Activated B cell treated with CpG ODN at 0.5 μM for 24 hours (primary cell): ENCODE measurements at regions not wholly inside any gene's neighbourhood (a gene's known extent, or its start where the extent isn't known, plus 50 kb on each side); places are given as distances from the start of the nearest gene placed in this dataset.

Experiments
- ATAC-seq: fragments of 200-7000 bp; cut with Tn5 transposase; one replicate; pipeline ENCODE4 v1.10.0; 2021; ENCODE audit warnings: low read depth, mild to moderate bottlenecking, moderate library complexity
- CTCF ChIA-PET: fragments of 350-600 bp; sonication (Branson Sonifier 250); formaldehyde crosslinking; loops from one replicate; lab custom pipeline; 2021; ENCODE audit warnings: antibody characterized with exemption; lab: Charles Lee
- POLR2A ChIA-PET: fragments of 350-600 bp; sonication (Branson Sonifier 250); formaldehyde crosslinking; loops from one replicate; lab custom pipeline; 2021; ENCODE audit warnings: antibody characterized with exemption; lab: Charles Lee
- DNase-seq: peaks from one replicate; pipeline ENCODE4 v3.0.0; 2022
- H3K27ac Mint-ChIP-seq: one replicate; pipeline ENCODE4 v1.8.0; 2020; ENCODE audit warnings: mixed read lengths
- H3K27me3 Mint-ChIP-seq: one replicate; pipeline ENCODE4 v1.8.0; 2021; ENCODE audit warnings: mixed read lengths
- H3K36me3 Mint-ChIP-seq: one replicate; pipeline ENCODE4 v1.8.0; 2021; ENCODE audit warnings: low read depth, mixed read lengths
- H3K4me1 Mint-ChIP-seq: one replicate; pipeline ENCODE4 v1.8.0; 2021; ENCODE audit warnings: mixed read lengths
- H3K4me3 Mint-ChIP-seq: one replicate; pipeline ENCODE4 v1.8.0; 2020; ENCODE audit warnings: mild to moderate bottlenecking, mixed read lengths
- H3K9me3 Mint-ChIP-seq: one replicate; pipeline ENCODE4 v1.8.0; 2020; ENCODE audit warnings: mixed read lengths
- CTCF ChIP-seq: fragments of 200-600 bp; IDR thresholded peaks from one replicate; pipeline ENCODE4 v1.8.0; 2022; ENCODE audit warnings: antibody characterized with exemption, mild to moderate bottlenecking
- intact Hi-C: fragments of 100-400 bp; cut with micrococcal nuclease; formaldehyde crosslinking; loops from one replicate; pipeline ENCODE4 v1.15.1; 2024

GRCh38 chr4:57442241-57442640 lies 332.1 kb upstream of the IGFBP7 start:
- intact Hi-C loops, result no loop called here
- no peaks in the 10 kb centered on the region for H3K36me3 Mint-ChIP-seq
- H3K4me1 Mint-ChIP-seq, result no peaks in the 10 kb centered on the region
- POLR2A ChIA-PET, result no interaction called here
- CTCF ChIA-PET, result no interaction called here
- no peak overlapping the region for H3K27ac Mint-ChIP-seq
- no peaks in the 10 kb centered on the region for H3K9me3 Mint-ChIP-seq
- H3K4me3 Mint-ChIP-seq, result no peak overlapping the region
- no peak for TF ChIP-seq CTCF
- no peak for DNase-seq
- ATAC-seq, result no peak
- no peaks in the 10 kb centered on the region for H3K27me3 Mint-ChIP-seq

GRCh38 chr4:57437649-57438048 lies 327.5 kb upstream of the IGFBP7 start:
- H3K27ac Mint-ChIP-seq, result no peak overlapping the region
- TF ChIP-seq CTCF, result no peak
- intact Hi-C loops, result no loop called here
- ATAC-seq (no peak), DNase-seq (no peak)
- CTCF ChIA-PET, result no interaction called here
- POLR2A ChIA-PET, result no interaction called here
- no peaks in the 10 kb centered on the region for H3K27me3 Mint-ChIP-seq
- no peaks in the 10 kb centered on the region for H3K9me3 Mint-ChIP-seq
- H3K4me3 Mint-ChIP-seq, result no peak overlapping the region
- H3K36me3 Mint-ChIP-seq, result no peaks in the 10 kb centered on the region
- H3K4me1 Mint-ChIP-seq, result no peaks in the 10 kb centered on the region

GRCh38 chr4:57435300-57435699 lies 325.1 kb upstream of the IGFBP7 start:
- ATAC-seq, result no peak
- Mint-ChIP-seq H3K4me1 (no peaks in the 10 kb centered on the region), H3K27me3 (no peaks in the 10 kb centered on the region), H3K27ac (no peak overlapping the region), H3K4me3 (no peak overlapping the region), H3K9me3 (no peaks in the 10 kb centered on the region), H3K36me3 (no peaks in the 10 kb centered on the region)
- ChIA-PET CTCF (no interaction called here), POLR2A (no interaction called here)
- intact Hi-C loops, result no loop called here
- DNase-seq, result no peak
- TF ChIP-seq CTCF, result no peak

GRCh38 chr4:57430726-57431125 lies 320.5 kb upstream of the IGFBP7 start:
- no peak for TF ChIP-seq CTCF
- Mint-ChIP-seq H3K36me3 (no peaks in the 10 kb centered on the region), H3K27ac (no peak overlapping the region), H3K27me3 (no peaks in the 10 kb centered on the region), H3K4me3 (no peak overlapping the region), H3K4me1 (no peaks in the 10 kb centered on the region), H3K9me3 (no peaks in the 10 kb centered on the region)
- DNase-seq (no peak), ATAC-seq (no peak)
- ChIA-PET CTCF (no interaction called here), POLR2A (no interaction called here)
- intact Hi-C loops, result no loop called here

- intact Hi-C loops, result no loop called here
- no peaks in the 10 kb centered on the region for H3K36me3 Mint-ChIP-seq
- H3K27me3 Mint-ChIP-seq, result no peaks in the 10 kb centered on the region
- H3K4me1 Mint-ChIP-seq, result no peaks in the 10 kb centered on the region
- DNase-seq (no peak), ATAC-seq (peak; percentile 31)
- POLR2A ChIA-PET, result no interaction called here
- no peak overlapping the region for H3K4me3 Mint-ChIP-seq
- CTCF ChIA-PET, result interaction anchor here (0.6 kb wide), 1 partner anchor 13 kb away, joined by 3 read pairs; no protein-coding TSS in a partner anchor
- H3K27ac Mint-ChIP-seq, result no peak overlapping the region
- no peaks in the 10 kb centered on the region for H3K9me3 Mint-ChIP-seq
- no peak for TF ChIP-seq CTCF
Observed at GRCh38 chr4:57426779-57427395, 316.7 kb upstream of the IGFBP7 start.
